H9 (cell line): ENCODE measurements at regions not wholly inside any gene's neighbourhood (a gene's known extent, or its start where the extent isn't known, plus 50 kb on each side); places are given as distances from the start of the nearest gene placed in this dataset.

Experiments used
- DNase-seq: peaks from one replicate; pipeline ENCODE4 v3.0.0-alpha.2; 2017
- H2AFZ ChIP-seq: one replicate; pipeline ENCODE4 v1.6.1; 2013; ENCODE audit warnings: mild to moderate bottlenecking, low read length, control low read depth, moderate library complexity
- H2AK5ac ChIP-seq: 2 replicates; pipeline ENCODE4 v1.6.1; 2013; ENCODE audit warnings: low read length, control low read depth, mixed read lengths; ENCODE audit not compliant: insufficient read length
- H2BK120ac ChIP-seq: one replicate; pipeline ENCODE4 v1.6.1; 2013; ENCODE audit warnings: low read depth, mild to moderate bottlenecking, low read length, control low read depth, inconsistent platforms; ENCODE audit not compliant: poor library complexity, severe bottlenecking
- H2BK12ac ChIP-seq: 2 replicates; pipeline ENCODE4 v1.6.1; 2013; ENCODE audit warnings: low read length, control low read depth, mixed read lengths, low read depth; ENCODE audit not compliant: insufficient read length
- H2BK15ac ChIP-seq: 2 replicates; pipeline ENCODE4 v1.6.1; 2013; ENCODE audit warnings: low read depth, low read length, control low read depth
- H2BK20ac ChIP-seq: one replicate; pipeline ENCODE4 v1.6.1; 2013; ENCODE audit warnings: low read depth, mild to moderate bottlenecking, low read length, control low read depth, inconsistent platforms; ENCODE audit not compliant: poor library complexity, severe bottlenecking
- H2BK5ac ChIP-seq: 2 replicates; pipeline ENCODE4 v1.6.1; 2013; ENCODE audit warnings: low read length, control low read depth, mixed read lengths; ENCODE audit not compliant: insufficient read length
- H3K14ac ChIP-seq: 2 replicates; pipeline ENCODE4 v1.6.1; 2013; ENCODE audit warnings: low read length, control low read depth; ENCODE audit not compliant: insufficient read depth
- H3K18ac ChIP-seq: 2 replicates; pipeline ENCODE4 v1.6.1; 2013; ENCODE audit warnings: low read depth, mild to moderate bottlenecking, mixed read lengths, low read length, control low read depth; ENCODE audit not compliant: insufficient read length
- H3K23ac ChIP-seq: 2 replicates; pipeline ENCODE4 v1.6.1; 2013; ENCODE audit warnings: low read length, control low read depth, mixed read lengths, low read depth; ENCODE audit not compliant: insufficient read length
- H3K23me2 ChIP-seq: 2 replicates; pipeline ENCODE4 v1.6.1; 2013; ENCODE audit warnings: low read depth, mild to moderate bottlenecking, mixed read lengths, low read length, control low read depth; ENCODE audit not compliant: insufficient read length, poor library complexity, severe bottlenecking
- H3K27ac ChIP-seq: 2 replicates; pipeline ENCODE4 v1.5.1; 2013; ENCODE audit warnings: low read length, control low read depth, mixed read lengths, low read depth; ENCODE audit not compliant: insufficient read length
- H3K27me3 ChIP-seq: 2 replicates; pipeline ENCODE4 v1.6.1; 2013; ENCODE audit warnings: low read length, control low read depth, inconsistent platforms; ENCODE audit not compliant: insufficient read depth
- H3K4ac ChIP-seq: 2 replicates; pipeline ENCODE4 v1.6.1; 2013; ENCODE audit warnings: low read depth, mild to moderate bottlenecking, control low read depth, inconsistent platforms, low read length, moderate library complexity
- H3K4me1 ChIP-seq: 2 replicates; pipeline ENCODE4 v1.6.1; 2013; ENCODE audit warnings: low read length, control low read depth, inconsistent platforms; ENCODE audit not compliant: insufficient read depth
- H3K4me2 ChIP-seq: 2 replicates; pipeline ENCODE4 v1.6.1; 2013; ENCODE audit warnings: low read length, control low read depth, mixed read lengths; ENCODE audit not compliant: insufficient read length, insufficient read depth
- H3K56ac ChIP-seq: 2 replicates; pipeline ENCODE4 v1.6.1; 2013; ENCODE audit warnings: low read depth, mild to moderate bottlenecking, mixed read lengths, low read length, control low read depth; ENCODE audit not compliant: insufficient read length
- H3K79me1 ChIP-seq: 2 replicates; pipeline ENCODE4 v1.6.1; 2013; ENCODE audit warnings: low read depth, mild to moderate bottlenecking, moderate library complexity, low read length, control low read depth, inconsistent platforms; ENCODE audit not compliant: insufficient read depth, poor library complexity, severe bottlenecking
- H3K79me2 ChIP-seq: 2 replicates; pipeline ENCODE4 v1.6.1; 2013; ENCODE audit warnings: low read length, control low read depth, inconsistent platforms; ENCODE audit not compliant: insufficient read depth
- H3K9ac ChIP-seq: 2 replicates; pipeline ENCODE4 v1.6.1; 2013; ENCODE audit warnings: low read length, control low read depth, mixed read lengths; ENCODE audit not compliant: insufficient read length; ENCODE audit errors: extremely low read depth
- H3K9me3 ChIP-seq: one replicate; pipeline ENCODE4 v1.6.1; 2013; ENCODE audit warnings: low read depth, low read length, inconsistent platforms; ENCODE audit not compliant: control insufficient read depth
- H3T11ph ChIP-seq: one replicate; pipeline ENCODE4 v1.6.1; 2013; ENCODE audit warnings: mild to moderate bottlenecking, low read length, control low read depth, inconsistent platforms
- H4K20me1 ChIP-seq: one replicate; pipeline ENCODE4 v1.6.1; 2013; ENCODE audit not compliant: control insufficient read depth, insufficient read length, insufficient read depth
- H4K5ac ChIP-seq: 2 replicates; pipeline ENCODE4 v1.6.1; 2013; ENCODE audit warnings: low read depth, mild to moderate bottlenecking, mixed read lengths, low read length, control low read depth; ENCODE audit not compliant: insufficient read length
- H4K8ac ChIP-seq: replicated peaks from 2 replicates; pipeline ENCODE4 v1.6.1; 2013; ENCODE audit warnings: low read length, control low read depth, mixed read lengths, low read depth; ENCODE audit not compliant: insufficient read length
- H4K91ac ChIP-seq: 2 replicates; pipeline ENCODE4 v1.6.1; 2013; ENCODE audit warnings: low read depth, mild to moderate bottlenecking, moderate library complexity, mixed read lengths, low read length, control low read depth; ENCODE audit not compliant: insufficient read length
- H3K27ac Mint-ChIP-seq, 3 experiments: 2 replicates in 2 of 3; 3 replicates in 1 of 3; pipeline ENCODE4 v1.8.0; 2020 to 2021; ENCODE audit warnings: mixed read lengths in 3 of 3, mild to moderate bottlenecking in 1 of 3, moderate library complexity in 1 of 3
- H3K27me3 Mint-ChIP-seq: 2 replicates; pipeline ENCODE4 v1.8.0; 2021; ENCODE audit warnings: low read depth, mild to moderate bottlenecking, moderate library complexity, mixed read lengths
- H3K36me3 Mint-ChIP-seq, 3 experiments: 2 replicates in 2 of 3; 3 replicates in 1 of 3; pipeline ENCODE4 v1.8.0; 2020 to 2021; ENCODE audit warnings: low read depth in 3 of 3, mixed read lengths in 3 of 3; ENCODE audit not compliant: insufficient read depth in 1 of 3
- H3K4me1 Mint-ChIP-seq, 2 experiments: 2 replicates each; pipeline ENCODE4 v1.8.0; 2020; ENCODE audit warnings: mixed read lengths in 2 of 2
- H3K4me3 Mint-ChIP-seq, 2 experiments: 2 replicates in 1 of 2; 3 replicates in 1 of 2; pipeline ENCODE4 v1.8.0; 2020 to 2021; ENCODE audit warnings: mild to moderate bottlenecking in 2 of 2, mixed read lengths in 2 of 2, moderate library complexity in 1 of 2
- H3K9me3 Mint-ChIP-seq, 2 experiments: 2 replicates in 1 of 2; 3 replicates in 1 of 2; pipeline ENCODE4 v1.8.0; 2020; ENCODE audit warnings: mild to moderate bottlenecking in 2 of 2, mixed read lengths in 2 of 2, moderate library complexity in 1 of 2
- WGBS: extraction: QIAGEN DNeasy Blood & Tissue Kit; methylation state at CpG from one replicate; pipeline ENCODE4 v1.1.7; 2013; ENCODE audit warnings: missing lambda C conversion rate, low lambda C conversion rate, mixed read lengths; ENCODE audit not compliant: insufficient read length; ENCODE audit errors: extremely low coverage; 5-methylcytosine and 5-hydroxymethylcytosine counted together
- TF ChIP-seq, protein P1 (sequence below): fragments of 200-600 bp; sonication (generic); conservative IDR thresholded peaks from 3 replicates; pipeline ENCODE4 v1.8.0; 2021; ENCODE audit warnings: antibody characterized with exemption, mild to moderate bottlenecking

DNA sequence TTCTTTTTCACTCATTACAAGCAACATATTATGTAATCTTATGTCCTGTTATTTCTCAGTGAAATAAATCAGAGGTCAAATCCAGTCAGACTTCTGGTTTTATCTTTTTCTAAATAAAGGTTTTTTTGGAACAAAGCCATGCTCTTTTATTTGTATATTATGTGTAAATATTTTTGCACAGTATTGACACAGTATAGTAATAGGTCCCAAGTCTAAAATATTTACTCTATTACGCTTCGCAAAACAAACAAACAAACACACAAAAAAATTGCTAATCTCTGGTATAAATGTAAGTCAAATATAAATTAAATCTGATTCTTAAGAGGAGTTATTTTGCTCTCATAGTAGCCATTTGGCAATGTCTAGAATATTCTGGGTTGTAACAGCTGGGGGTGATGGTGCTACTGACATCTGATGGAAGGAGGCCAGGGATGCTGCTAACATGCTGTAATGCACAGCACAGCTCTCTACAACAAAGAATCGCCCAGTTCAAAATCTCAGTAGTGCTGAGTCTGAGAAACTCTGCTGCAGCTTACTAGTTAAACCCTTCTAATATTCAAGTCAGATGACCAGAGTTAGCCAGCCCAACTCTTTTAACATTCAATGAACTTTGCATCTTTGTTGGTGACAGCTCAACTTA is 602.1 kb downstream of the RAB28 start:
- TF ChIP-seq, protein P1, sequence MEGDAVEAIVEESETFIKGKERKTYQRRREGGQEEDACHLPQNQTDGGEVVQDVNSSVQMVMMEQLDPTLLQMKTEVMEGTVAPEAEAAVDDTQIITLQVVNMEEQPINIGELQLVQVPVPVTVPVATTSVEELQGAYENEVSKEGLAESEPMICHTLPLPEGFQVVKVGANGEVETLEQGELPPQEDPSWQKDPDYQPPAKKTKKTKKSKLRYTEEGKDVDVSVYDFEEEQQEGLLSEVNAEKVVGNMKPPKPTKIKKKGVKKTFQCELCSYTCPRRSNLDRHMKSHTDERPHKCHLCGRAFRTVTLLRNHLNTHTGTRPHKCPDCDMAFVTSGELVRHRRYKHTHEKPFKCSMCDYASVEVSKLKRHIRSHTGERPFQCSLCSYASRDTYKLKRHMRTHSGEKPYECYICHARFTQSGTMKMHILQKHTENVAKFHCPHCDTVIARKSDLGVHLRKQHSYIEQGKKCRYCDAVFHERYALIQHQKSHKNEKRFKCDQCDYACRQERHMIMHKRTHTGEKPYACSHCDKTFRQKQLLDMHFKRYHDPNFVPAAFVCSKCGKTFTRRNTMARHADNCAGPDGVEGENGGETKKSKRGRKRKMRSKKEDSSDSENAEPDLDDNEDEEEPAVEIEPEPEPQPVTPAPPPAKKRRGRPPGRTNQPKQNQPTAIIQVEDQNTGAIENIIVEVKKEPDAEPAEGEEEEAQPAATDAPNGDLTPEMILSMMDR: no peak
- H2BK15ac ChIP-seq: no peak overlapping the region
- H3K4me2 ChIP-seq: no peak overlapping the region
- H4K8ac ChIP-seq: no peak overlapping the region
- no peak overlapping the region for H2BK120ac ChIP-seq
- Mint-ChIP-seq H3K9me3 (peaks cover 3 to 4% of the 10 kb centered on the region in 2 experiments; a peak in 4 of 5 replicates), H3K27me3 (no peaks in the 10 kb centered on the region), H3K36me3 (peaks cover 0 to 8% (median 0%) of the 10 kb centered on the region in 3 experiments; a peak in 1 of 7 replicates), H3K27ac (no peak overlapping the region), H3K4me1 (peaks cover 21 to 31% of the 10 kb centered on the region in 2 experiments), H3K4me3 (no peak overlapping the region)
- no peak overlapping the region for H3K4ac ChIP-seq
- no peaks in the 10 kb centered on the region for H3K27me3 ChIP-seq
- H3K79me2 ChIP-seq: no peaks in the 10 kb centered on the region
- no peak overlapping the region for H4K91ac ChIP-seq
- no peak overlapping the region for H2AFZ ChIP-seq
- no peak overlapping the region for H2BK12ac ChIP-seq
- H3K79me1 ChIP-seq: no peaks in the 10 kb centered on the region
- H3K14ac ChIP-seq: no peak overlapping the region
- H3K56ac ChIP-seq: no peak overlapping the region
- no peaks in the 10 kb centered on the region for H3K4me1 ChIP-seq
- H3T11ph ChIP-seq: no peak overlapping the region
- no peak for DNase-seq
- H4K20me1 ChIP-seq: no peaks in the 10 kb centered on the region
- H2BK20ac ChIP-seq: no peak overlapping the region
- H3K18ac ChIP-seq: no peak overlapping the region
- H3K9me3 ChIP-seq: no peaks in the 10 kb centered on the region
- no peak overlapping the region for H2BK5ac ChIP-seq
- no peak overlapping the region for H3K9ac ChIP-seq
- no peak overlapping the region for H2AK5ac ChIP-seq
- no peak overlapping the region for H3K27ac ChIP-seq
- no peaks in the 10 kb centered on the region for H3K23me2 ChIP-seq
- no CpG with 5 or more reads among the region's 3 CpGs for WGBS
- no peak overlapping the region for H3K23ac ChIP-seq
- no peak overlapping the region for H4K5ac ChIP-seq
